CD4-positive, alpha-beta T cell treated with Interleukin-1 beta for 1 hour (primary cell): ENCODE measurements at regions not wholly inside any gene's neighbourhood (a gene's known extent, or its start where the extent isn't known, plus 50 kb on each side); places are given as distances from the start of the nearest gene placed in this dataset.

Source experiments
- DNase-seq, 2 donors: peaks; one replicate each; pipeline ENCODE4 v3.0.0-alpha.2; 2020 to 2022

GRCh38 chr3:150116196-150116595 lies 145.5 kb upstream of the PFN2 start:
- DNase-seq, result no peak

DNA sequence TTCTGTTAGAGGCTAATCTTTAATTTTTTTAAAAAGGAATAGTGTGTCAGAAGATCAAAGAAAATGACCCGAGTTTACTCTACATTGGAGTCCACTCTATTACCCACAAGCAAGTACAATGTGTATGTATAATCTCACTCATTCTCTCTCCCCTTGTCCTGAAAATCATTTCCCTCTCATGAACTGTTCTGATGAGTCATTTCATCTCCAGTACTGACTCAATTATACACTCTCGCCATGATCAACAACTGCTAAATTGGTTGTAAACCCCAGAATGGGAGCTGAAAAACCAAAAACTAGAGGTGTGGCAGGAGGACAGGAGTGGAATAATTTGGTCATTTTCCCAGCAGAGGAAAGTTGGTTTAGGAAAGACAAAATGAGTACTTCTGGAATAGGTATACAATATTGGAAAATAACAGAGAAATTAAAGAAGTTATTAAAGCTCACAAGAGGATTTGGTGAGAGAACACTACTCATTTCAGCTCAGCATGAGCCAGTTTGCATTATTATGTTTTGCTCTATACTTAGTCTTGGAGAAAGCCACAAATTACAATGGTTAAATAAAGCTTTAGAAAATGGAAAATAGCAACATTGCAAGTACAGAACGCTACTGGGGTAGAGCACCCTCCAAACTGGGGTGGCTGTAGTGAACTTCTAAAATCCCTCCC lies 144.3 kb upstream of the PFN2 start:
- DNase-seq, result no peak

GRCh38 chr3:150114273-150114672 lies 143.6 kb upstream of the PFN2 start:
- no peak for DNase-seq

DNA sequence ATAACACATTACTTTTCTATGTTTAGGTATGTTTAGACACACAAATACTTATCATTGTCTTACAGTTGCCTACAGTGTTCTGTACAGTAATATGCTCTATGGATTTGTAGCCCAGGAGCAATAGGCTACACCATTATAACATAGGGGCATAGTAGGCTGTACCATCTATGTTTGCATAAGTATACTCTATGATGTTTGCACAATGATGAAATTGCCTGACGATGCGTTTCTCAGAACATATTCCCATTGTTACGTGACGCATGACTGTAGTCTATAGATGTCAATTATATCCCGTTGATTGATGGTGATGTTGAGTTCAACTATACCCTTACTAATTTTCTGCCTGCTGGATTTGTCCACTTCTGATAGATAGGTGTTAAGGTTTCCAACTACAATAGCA lies 139.4 kb upstream of the PFN2 start:
- DNase-seq, result no peak

DNA sequence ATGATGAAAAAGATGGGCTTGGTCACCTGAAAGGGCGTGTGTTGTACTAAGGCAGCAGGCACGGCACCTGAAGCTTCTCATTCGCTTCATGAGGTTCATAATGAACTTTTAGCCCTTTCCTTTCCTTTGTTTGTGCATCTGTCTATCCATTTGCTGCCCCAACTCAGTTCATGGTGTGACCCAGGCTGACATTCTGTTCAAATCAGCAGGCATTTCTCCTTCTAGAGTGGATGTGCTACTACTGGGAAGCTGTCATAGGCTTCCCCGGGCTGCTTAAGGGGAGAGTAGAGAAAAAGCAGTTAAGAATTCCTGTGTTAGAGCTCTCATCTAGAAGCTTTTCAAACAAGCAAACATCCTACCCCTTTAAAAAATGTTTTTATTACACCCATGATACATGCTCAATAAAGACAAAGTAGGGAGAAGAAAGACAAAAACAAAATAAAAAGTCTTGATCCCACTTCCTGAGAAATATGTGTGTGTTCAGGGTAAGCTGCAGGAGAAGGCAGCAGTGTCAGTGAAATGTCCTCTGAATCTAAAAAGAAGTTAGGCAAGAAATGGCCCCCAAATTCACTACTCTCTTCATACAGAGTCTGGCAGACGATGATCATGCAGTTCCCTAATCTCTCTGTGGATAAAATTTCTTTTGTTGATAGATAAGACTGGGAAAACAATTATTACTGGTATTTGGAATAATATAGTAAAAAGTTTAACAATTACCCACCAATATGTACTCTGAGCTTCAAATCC lies 136.9 kb upstream of the PFN2 start:
- no peak for DNase-seq

GRCh38 chr3:150106740-150107428 lies 136.2 kb upstream of the PFN2 start:
- no peak for DNase-seq

DNA sequence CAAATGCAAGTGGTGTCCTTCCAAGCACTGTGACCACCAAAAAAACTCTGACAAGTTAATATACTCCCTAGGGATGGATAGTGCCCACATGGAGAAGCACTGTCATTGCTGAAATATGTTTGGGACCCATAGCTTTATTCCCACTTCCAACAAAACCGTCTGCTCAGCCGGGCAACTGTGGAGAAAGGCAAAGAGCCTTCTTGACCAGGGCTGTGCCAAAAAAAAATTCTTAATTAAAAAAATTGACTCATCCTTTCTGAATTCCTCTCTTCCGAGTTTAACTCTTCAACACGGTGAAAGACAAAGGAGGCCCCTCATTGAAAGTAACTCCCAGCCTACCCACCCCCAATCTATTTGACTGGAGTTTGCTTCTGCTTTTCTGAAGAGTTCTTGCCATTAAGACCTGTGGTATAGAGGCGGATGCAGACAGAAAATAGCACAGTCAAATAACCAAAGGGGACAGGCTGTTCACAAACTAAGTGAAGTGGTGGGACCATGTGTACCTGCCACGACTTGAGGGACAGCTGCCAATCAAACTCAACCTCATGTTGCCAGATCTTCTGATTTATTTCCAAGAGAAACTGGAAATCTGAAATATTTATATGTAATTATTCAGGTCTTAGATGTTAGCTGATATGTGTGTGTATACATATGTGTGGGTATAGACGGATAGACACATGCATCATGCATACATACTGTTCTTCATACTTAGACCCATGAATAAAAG lies 135.4 kb upstream of the PFN2 start:
- DNase-seq, result no peak

GRCh38 chr3:150105025-150105424 lies 134.3 kb upstream of the PFN2 start:
- no peak for DNase-seq

- no peak for DNase-seq
These were observed 133.9 kb upstream of the PFN2 start for GRCh38 chr3:150104564-150104963.

- DNase-seq, result no peak
These were observed 130.3 kb upstream of the PFN2 start for GRCh38 chr3:150101016-150101415.

GRCh38 chr3:150098621-150099020 lies 127.9 kb upstream of the PFN2 start:
- DNase-seq, result no peak

DNA sequence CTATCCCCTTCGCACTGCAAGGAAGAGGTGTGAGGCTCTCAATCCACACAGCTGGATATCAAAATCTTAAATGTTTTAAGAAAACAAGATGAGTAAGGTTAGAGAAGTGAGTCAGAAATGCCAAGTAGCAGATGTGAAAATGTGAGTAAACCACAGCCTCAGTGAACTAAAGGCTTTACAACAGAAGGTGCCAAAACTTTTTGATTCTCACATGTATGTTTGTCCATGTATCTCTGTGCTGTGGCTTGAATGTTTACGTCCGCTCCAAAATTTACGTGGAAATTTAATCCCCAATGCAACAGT lies 126.8 kb upstream of the PFN2 start:
- no peak for DNase-seq

DNA sequence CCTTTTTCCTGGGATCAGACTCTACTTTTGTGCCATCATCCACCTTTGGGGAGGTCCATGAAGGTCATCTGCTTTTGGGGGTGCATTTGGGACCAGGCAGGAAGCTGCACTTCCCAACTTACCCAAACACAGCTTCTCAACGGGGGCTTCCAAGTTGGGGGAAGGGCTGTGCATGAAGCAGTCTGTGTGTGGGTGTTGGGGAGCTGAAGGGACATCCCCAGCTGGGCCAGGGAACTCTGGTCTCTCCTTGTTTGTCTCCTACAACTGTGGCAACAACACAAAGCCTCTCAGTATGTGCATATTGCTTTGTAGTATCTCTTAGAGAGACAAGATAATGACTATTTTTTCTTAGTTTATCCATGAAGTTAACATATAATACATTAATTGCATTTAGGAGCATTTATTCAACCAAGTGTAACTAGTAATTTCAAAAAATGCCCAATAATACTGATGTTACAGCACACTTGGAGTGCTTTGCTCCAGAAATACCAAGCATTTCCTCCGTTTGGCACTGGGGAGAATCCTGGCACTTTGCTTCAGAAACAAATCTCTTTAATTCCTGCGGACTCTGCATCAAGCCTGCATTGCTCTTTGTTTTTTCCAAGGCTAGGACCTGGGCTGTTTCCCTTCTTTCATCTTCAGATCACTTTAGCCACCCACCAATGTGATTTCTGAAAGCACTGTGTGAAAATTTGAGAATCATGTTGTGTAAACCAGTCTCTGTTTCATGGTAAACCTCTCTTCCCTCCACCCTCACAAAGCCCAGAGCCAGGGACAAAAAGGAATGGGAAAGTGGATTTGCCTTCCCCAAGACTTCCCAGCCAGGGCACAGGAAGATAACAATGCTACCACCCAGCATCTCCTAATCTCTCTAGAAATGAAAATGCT lies 126.2 kb upstream of the PFN2 start:
- DNase-seq, result no peak

- no peak for DNase-seq
These were observed 123.6 kb upstream of the PFN2 start for GRCh38 chr3:150094150-150094933.

DNA sequence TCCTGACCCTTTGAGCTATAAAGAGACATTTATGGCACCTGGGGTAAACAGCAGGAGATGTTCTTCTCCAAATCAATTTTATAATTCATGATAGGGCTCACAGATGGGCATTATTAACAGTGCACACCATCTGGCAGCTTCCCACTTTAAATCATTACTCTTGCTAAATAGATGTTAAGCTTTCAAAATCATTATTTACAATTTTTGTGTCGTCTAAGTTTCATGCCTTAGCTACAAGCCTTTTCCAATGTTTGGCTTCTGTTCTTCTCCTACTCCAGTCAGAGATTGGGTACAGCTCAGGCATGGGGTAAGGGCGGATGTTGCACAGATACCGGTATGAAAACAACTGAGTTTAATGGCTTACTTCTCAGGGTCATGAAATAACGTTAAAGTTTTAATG lies 120.9 kb upstream of the PFN2 start:
- no peak for DNase-seq

DNA sequence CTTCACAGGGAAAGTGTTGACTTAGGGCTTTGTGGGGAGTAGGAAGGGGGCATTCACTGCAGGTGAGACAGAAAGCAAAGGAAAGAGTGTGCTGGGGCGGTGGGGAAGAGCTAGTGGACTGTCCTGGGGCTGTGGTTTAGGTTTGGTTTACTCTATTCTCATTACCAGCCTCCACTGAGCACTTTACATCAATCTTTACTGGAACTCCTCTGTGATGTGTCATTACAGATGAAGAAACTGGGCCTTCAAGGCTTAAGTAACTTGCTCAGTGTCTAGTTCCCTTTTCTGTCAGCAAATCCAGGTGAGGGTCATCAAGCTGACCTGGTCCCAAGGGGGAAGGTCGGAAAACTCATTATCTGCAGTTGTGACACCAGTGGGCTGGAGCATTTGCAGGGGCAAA lies 120.2 kb upstream of the PFN2 start:
- no peak for DNase-seq

GRCh38 chr3:150090006-150090405 lies 119.3 kb upstream of the PFN2 start:
- no peak for DNase-seq

GRCh38 chr3:150084128-150084527 lies 113.4 kb upstream of the PFN2 start:
- no peak for DNase-seq

GRCh38 chr3:150083655-150084042 lies 113.0 kb upstream of the PFN2 start:
- no peak for DNase-seq

DNA sequence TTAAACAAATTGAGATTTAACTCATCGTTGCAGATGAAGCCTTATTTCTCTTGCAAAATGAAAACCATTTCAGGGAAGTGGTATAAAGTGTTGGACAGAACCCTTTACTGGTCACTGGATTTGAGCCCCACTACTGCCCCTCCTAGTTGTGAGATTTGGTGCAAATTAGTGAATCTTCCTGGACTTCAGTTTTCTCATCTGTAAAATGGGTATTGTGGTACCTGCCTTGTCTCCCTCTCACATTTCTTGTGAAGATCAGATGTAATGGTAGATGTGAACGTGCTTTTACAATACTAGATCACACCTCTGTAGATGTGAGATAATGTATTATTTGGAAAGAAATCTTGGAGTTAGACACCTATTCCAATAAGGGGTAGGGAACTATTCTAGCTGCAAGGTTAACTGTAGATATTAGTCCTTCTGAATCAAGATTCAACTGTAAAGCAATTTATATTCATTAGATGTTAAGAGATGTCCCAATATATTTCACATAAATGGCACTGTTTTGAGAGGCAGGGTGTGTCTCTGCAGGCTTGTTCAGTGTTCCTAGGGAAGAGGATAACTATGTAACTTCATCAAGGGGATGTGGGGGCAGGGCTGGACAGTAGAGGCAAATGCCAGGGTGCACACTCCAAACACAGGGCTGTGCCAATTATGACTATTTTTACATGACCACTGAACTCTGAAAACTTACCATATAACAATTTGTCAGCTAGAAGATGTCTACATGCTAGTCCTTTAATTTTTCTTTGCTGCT lies 112.4 kb upstream of the PFN2 start:
- DNase-seq, result no peak

- no peak for DNase-seq
These were observed 110.4 kb upstream of the PFN2 start for GRCh38 chr3:150081084-150081483.
